ENCODE measurements at regions not wholly inside any gene's neighbourhood (a gene's known extent, or its start where the extent isn't known, plus 50 kb on each side); places are given as distances from the start of the nearest gene placed in this dataset.

- TF ChIP-seq CTCF (IDR thresholded peaks at IDR 0.05 in 2 of 3, conservative IDR thresholded peaks at IDR 0.05 in 1 of 3; ENCODE audit: control insufficient read depth in 2 of 3, extremely low read depth in 1 of 3, insufficient read depth in 1 of 3, low read depth in 3 of 3, low read length in 3 of 3) (peak; percentile 84 to 91 (median 91); a peak in 5 of 6 replicates), CHD2 (IDR thresholded peaks at IDR 0.05; ENCODE audit: borderline replicate concordance, low read depth, low read length) (no peak), POLR2A (IDR thresholded peaks at IDR 0.05; ENCODE audit: low read depth, low read length) (no peak), NR2F1 (conservative IDR thresholded peaks at IDR 0.05) (no peak), E2F4 (IDR thresholded peaks at IDR 0.05; ENCODE audit: low read depth, low read length) (no peak), DPF2 (IDR thresholded peaks at IDR 0.05) (no peak), MTA2 (IDR thresholded peaks at IDR 0.05; ENCODE audit: low read depth) (no peak), GABPA (IDR thresholded peaks at IDR 0.05; ENCODE audit: low read depth) (no peak), JUNB (IDR thresholded peaks at IDR 0.05) (no peak; the same call in 1 of the 2 replicates), PML (IDR thresholded peaks at IDR 0.05; ENCODE audit: low read length) (no peak), RBBP5 (conservative IDR thresholded peaks at IDR 0.05) (no peak), USF1 (IDR thresholded peaks at IDR 0.05; ENCODE audit: borderline replicate concordance, extremely low read length, insufficient read depth, low read depth, low read length) (peak; percentile 68), IKZF1 (conservative IDR thresholded peaks at IDR 0.05) (no peak), PAX8 (IDR thresholded peaks at IDR 0.05) (no peak), MYC (IDR thresholded peaks at IDR 0.05; ENCODE audit: insufficient read depth, insufficient read length, insufficient replicate concordance, low read length, severe bottlenecking) (no peak), ESRRA (IDR thresholded peaks at IDR 0.05; ENCODE audit: low read length) (no peak), NFYB (IDR thresholded peaks at IDR 0.05; ENCODE audit: insufficient read depth, low read depth, low read length) (no peak), HDAC2 (IDR thresholded peaks at IDR 0.05) (no peak)
- TF ChIP-seq, protein P1, sequence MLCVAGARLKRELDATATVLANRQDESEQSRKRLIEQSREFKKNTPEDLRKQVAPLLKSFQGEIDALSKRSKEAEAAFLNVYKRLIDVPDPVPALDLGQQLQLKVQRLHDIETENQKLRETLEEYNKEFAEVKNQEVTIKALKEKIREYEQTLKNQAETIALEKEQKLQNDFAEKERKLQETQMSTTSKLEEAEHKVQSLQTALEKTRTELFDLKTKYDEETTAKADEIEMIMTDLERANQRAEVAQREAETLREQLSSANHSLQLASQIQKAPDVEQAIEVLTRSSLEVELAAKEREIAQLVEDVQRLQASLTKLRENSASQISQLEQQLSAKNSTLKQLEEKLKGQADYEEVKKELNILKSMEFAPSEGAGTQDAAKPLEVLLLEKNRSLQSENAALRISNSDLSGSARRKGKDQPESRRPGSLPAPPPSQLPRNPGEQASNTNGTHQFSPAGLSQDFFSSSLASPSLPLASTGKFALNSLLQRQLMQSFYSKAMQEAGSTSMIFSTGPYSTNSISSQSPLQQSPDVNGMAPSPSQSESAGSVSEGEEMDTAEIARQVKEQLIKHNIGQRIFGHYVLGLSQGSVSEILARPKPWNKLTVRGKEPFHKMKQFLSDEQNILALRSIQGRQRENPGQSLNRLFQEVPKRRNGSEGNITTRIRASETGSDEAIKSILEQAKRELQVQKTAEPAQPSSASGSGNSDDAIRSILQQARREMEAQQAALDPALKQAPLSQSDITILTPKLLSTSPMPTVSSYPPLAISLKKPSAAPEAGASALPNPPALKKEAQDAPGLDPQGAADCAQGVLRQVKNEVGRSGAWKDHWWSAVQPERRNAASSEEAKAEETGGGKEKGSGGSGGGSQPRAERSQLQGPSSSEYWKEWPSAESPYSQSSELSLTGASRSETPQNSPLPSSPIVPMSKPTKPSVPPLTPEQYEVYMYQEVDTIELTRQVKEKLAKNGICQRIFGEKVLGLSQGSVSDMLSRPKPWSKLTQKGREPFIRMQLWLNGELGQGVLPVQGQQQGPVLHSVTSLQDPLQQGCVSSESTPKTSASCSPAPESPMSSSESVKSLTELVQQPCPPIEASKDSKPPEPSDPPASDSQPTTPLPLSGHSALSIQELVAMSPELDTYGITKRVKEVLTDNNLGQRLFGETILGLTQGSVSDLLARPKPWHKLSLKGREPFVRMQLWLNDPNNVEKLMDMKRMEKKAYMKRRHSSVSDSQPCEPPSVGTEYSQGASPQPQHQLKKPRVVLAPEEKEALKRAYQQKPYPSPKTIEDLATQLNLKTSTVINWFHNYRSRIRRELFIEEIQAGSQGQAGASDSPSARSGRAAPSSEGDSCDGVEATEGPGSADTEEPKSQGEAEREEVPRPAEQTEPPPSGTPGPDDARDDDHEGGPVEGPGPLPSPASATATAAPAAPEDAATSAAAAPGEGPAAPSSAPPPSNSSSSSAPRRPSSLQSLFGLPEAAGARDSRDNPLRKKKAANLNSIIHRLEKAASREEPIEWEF (IDR thresholded peaks at IDR 0.05; ENCODE audit: insufficient replicate concordance, low read depth, low read length), result peak; percentile 66
- TF ChIP-seq, protein P2, sequence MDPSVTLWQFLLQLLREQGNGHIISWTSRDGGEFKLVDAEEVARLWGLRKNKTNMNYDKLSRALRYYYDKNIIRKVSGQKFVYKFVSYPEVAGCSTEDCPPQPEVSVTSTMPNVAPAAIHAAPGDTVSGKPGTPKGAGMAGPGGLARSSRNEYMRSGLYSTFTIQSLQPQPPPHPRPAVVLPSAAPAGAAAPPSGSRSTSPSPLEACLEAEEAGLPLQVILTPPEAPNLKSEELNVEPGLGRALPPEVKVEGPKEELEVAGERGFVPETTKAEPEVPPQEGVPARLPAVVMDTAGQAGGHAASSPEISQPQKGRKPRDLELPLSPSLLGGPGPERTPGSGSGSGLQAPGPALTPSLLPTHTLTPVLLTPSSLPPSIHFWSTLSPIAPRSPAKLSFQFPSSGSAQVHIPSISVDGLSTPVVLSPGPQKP (IDR thresholded peaks at IDR 0.05; ENCODE audit: low read depth, low read length), result no peak
Observed at GRCh38 chr12:69154585-69155363, 84.6 kb upstream of the CPSF6 start (continued).
